ENCODE measurements at regions not wholly inside any gene's neighbourhood (a gene's known extent, or its start where the extent isn't known, plus 50 kb on each side); places are given as distances from the start of the nearest gene placed in this dataset.

- DNase-seq (ENCODE audit: low spot score), result no peak
These were observed 1746.4 kb upstream of the PCDH7 start for GRCh38 chr4:28973587-28974350.

- no peak for DNase-seq (ENCODE audit: low spot score)
These were observed 1743.8 kb upstream of the PCDH7 start for GRCh38 chr4:28976369-28976768.

DNA sequence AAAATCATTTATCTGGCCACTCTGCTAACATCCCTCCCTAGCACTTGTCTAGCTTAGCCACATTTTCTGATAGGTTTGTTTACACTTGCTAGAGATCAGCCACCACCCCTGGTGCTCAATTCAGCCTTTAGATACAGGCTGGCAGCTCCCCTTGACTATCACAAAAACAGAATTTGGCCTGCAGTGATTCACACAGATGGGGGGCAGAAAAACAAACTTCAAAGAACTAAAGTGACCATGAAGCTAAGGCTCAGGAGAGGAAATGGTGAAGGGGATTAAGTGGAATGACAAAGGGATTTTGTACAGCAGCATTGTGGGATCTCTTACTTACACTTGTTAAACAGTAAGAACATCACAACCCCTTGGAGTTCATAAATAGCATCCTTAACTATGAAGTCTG, 1718.0 kb upstream of the PCDH7 start:
- no peak for DNase-seq (ENCODE audit: low spot score)

DNA sequence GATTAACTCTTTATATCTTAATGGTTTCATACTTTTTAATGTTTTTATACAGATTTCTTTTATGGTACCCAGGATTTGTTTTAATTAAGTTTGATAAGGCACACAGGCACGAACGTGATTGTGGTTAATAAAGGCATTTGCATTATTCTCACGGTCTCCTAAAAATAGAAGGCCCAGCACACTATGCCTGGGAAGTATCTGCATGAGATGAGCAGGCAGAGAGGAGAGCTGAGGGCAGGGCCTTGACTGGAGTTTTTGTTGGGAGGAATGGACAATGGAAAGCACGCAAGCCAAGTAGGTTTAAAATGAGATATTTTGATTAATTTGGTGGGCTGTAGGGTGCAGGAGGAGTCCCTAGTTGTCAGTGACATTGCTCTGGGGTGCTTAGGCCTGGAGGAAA, 1714.3 kb upstream of the PCDH7 start:
- DNase-seq (ENCODE audit: low spot score), result no peak

DNA sequence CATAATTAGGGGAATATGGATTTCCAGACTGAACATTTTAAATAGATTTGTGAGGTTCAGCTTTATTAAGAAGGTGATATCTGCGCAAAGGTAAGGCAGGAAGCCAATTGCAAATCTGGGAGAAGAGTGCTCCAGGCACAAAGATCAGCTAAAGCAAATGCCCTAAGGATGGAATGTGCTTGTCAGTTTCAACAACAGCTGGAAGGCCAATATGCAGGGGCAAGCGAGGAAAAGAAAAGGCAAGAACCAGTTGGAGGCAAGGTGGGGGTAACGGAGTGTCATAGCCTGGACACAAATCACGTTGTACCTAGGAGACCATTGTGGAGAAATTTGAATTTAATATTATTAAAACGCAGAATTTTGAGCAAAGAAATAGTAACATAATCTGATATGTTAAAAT, 1710.3 kb upstream of the PCDH7 start:
- DNase-seq (ENCODE audit: low spot score), result no peak

- no peak for DNase-seq (ENCODE audit: low spot score)
These were observed 1706.8 kb upstream of the PCDH7 start for GRCh38 chr4:29013341-29013740.

GRCh38 chr4:29014555-29014954, 1705.6 kb upstream of the PCDH7 start:
- no peak for DNase-seq (ENCODE audit: low spot score)

GRCh38 chr4:29033703-29034102, 1686.5 kb upstream of the PCDH7 start:
- no peak for DNase-seq (ENCODE audit: low spot score)

DNA sequence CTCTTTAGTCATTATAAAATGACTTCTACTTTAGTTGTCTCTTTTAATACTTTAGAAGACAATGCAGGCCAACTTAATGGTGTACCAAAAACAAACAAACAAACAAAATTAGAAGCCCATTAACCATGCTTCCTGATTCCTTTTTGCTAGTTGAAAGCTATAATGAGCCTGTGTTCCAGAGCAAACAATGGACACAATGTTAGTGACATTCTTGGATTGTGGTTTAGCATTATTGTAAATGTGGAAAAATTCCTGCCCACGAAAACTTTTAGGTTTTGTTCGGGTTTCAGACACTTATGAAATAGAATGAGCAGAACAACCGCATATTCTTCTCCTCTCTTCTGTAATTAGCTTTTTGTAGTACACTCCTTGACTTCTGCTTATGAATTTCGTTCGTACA, 1682.7 kb upstream of the PCDH7 start:
- DNase-seq (ENCODE audit: low spot score), result no peak

DNA sequence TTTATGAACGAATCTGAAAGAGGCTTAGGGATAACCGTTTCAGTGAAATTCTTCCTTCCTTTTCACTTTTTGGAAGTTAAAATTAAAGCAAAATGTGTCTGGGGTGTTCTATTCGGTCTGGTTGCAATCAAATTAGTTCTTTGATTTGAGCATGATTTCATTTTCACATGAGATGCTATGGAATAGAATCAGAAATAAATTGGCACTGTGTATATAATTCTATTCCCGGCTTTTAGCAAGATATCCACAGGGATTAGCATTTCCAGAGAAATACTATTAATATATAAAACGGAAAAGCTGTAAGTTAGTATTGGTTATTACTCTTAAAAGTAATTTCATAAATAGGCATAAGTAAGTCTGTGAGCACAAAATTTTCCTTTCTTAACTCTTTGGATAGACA, 1676.8 kb upstream of the PCDH7 start:
- DNase-seq (ENCODE audit: low spot score), result no peak

DNA sequence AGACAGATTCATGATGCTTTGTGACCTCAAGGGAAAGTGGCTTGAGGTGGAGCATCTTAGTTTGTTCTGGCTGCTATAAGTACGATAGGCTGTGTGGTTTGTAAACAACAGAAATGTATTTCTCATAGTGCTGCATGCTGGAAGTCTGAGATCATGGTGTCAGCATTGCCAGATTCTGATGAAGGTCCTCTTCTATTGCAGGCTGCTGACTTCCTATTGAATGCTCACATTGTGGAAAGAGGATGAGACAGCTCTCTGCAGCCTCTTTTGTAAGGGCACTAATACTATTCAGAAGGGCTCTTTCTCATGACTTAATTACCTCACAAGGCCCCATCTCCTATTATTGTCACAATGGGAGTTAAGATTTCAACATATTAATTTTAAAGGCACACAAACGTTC, 1674.0 kb upstream of the PCDH7 start:
- no peak for DNase-seq (ENCODE audit: low spot score)

DNA sequence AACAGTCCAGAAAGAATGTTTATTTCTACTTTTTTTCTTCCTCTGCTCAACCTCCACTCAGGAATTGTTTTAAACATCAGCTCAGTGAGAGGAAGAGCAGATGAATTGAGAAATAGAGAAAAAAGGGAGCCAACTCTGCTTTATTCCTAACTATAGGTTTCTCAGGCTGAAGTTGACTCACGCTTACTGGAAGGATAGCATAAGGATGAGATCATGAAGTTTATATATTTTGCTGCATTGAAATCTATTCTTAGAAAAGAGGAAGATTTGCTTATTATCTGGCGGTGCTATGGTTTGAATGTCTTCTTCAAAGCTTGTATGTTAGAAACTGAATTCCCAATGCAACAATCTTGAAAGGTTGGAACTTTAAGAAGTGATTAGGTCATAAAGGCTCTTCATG, 1673.4 kb upstream of the PCDH7 start:
- DNase-seq (ENCODE audit: low spot score), result no peak

DNA sequence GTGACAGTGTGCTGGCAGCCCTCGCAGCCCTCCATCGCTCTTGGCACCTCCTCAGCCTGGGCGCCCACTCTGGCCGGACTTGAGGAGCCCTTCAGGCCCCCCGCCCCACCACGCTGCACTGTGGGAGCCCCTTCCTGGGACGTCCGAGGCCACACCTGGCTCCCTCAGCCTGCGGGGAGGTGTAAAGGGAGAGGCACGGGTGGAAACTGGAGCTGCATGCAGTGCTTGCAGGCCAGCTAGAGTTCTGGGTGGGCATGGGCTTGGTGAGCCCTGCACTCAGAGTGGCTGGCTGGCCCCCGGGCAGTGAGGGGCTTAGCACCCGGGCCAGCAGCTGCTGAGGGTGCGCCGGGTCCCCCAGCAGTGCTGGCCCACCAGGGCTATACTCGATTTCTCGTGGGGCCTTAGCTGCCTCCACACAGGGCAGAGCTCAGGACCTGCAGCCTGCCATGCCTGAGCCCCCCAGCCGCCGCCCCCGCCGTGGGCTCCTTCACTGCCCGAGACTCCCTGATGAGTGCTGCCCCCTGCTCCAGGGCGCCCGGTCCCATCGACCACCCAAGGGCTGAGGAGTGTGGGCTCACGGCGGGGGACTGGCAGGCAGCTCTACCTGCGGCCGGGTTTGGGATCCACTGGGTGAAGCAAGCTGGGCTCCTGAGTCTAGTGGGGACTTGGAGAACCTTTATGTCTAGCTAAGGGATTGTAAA, 1672.7 kb upstream of the PCDH7 start:
- DNase-seq (ENCODE audit: low spot score), result no peak

GRCh38 chr4:29051381-29051965, 1668.7 kb upstream of the PCDH7 start:
- no peak for DNase-seq (ENCODE audit: low spot score)

GRCh38 chr4:29052266-29052665, 1667.9 kb upstream of the PCDH7 start:
- no peak for DNase-seq (ENCODE audit: low spot score)

DNA sequence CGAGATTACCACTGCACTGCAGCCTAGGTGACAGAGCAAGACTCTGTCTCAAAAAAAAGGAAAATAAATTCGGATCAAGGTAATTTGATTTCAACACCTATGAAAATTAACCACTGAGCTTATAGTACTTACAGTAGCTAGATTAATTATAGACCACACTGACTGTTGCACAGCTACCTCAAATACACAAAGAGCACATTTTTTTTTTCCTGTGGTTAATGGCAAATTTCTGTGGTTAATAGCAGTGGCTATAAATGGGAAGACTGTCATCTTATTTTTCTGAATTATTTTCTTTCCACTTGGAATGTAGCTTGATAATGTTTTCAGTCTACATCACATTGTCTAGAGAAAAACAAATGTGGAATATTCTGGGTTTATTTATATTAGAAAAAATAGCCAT, 1661.6 kb upstream of the PCDH7 start:
- no peak for DNase-seq (ENCODE audit: low spot score)

DNA sequence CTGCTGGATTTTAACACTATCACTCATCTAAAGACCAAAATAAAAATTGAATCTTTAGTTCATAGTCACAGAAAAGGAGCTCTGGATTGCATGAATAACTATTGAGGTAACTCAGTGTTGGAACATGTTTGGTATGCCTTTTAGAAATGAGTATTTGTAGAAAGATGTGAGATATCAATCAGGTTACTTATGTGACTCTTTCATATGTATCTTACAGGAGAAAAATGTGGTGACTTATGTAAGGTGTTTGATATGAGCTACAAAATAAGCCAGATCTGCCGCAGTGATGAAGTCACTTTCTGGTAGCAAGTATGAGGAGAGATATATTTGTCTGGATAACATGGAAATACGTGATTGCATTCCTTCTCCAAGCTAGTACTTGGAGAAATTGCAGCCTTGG, 1653.3 kb upstream of the PCDH7 start:
- no peak for DNase-seq (ENCODE audit: low spot score)

- DNase-seq (ENCODE audit: low spot score), result no peak
These were observed 1646.6 kb upstream of the PCDH7 start for GRCh38 chr4:29073571-29073970.

- no peak for DNase-seq (ENCODE audit: low spot score)
These were observed 1644.8 kb upstream of the PCDH7 start for GRCh38 chr4:29075366-29075765.

- DNase-seq (ENCODE audit: low spot score), result no peak
These were observed 1640.9 kb upstream of the PCDH7 start for GRCh38 chr4:29079260-29079659.

DNA sequence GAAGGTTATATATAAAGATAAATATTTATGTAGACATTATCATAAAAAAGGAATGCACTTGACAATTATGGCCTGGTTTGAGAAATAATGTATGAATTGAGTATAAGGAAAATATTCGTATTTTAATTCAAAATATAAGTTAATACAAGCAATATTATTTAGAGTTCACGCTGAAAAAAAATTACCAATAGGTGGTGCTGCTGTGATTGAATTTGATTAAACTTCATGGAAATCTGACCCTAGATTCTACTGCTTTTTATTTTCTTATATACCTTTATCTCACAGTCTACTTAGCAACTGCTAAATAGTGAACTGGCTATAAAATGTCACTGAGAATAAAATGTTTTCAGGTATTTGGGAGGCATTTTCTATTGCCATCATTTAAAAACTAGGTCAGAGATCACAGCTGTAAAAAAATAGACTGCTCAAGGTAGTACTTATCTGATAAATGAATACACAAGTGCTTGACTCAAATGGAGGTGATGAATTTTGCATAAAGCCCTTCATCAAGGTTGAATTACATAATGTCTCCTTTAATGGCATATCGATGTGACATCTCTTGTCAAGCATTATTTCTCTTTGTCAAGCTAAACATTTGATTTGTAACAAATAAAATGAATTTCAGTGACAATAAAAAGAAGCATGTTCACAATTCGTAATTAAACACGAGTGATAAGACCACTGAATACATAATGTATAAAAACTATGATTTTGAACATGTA, 1638.8 kb upstream of the PCDH7 start:
- no peak for DNase-seq (ENCODE audit: low spot score)

GRCh38 chr4:29082684-29083083, 1637.5 kb upstream of the PCDH7 start:
- no peak for DNase-seq (ENCODE audit: low spot score)

- DNase-seq (ENCODE audit: low spot score), result no peak
These were observed 1634.4 kb upstream of the PCDH7 start for GRCh38 chr4:29085748-29086147.
